Middle frontal gyrus (tissue), 1 donor: ENCODE measurements at regions not wholly inside any gene's neighbourhood (a gene's known extent, or its start where the extent isn't known, plus 50 kb on each side); places are given as distances from the start of the nearest gene placed in this dataset.

ENCODE experiments used
- DNase-seq: peaks from one replicate; pipeline ENCODE4 v3.0.0-alpha.2; 2015; ENCODE audit warnings: low spot score; ENCODE audit errors: extremely low spot score

GRCh38 chr22:49204599-49205482 lies 622.8 kb downstream of the BRD1 start:
- DNase-seq, result no peak

GRCh38 chr22:49203859-49204598 lies 623.6 kb downstream of the BRD1 start:
- DNase-seq, result no peak

- DNase-seq, result no peak
Observed at GRCh38 chr22:49203091-49203858, 624.4 kb downstream of the BRD1 start.

- DNase-seq, result no peak
Observed at GRCh38 chr22:49202226-49202625, 625.4 kb downstream of the BRD1 start.

GRCh38 chr22:49201046-49201970 lies 626.4 kb downstream of the BRD1 start:
- DNase-seq, result no peak

GRCh38 chr22:49199224-49199623 lies 628.4 kb downstream of the BRD1 start:
- no peak for DNase-seq

GRCh38 chr22:49198705-49199084 lies 629.0 kb downstream of the BRD1 start:
- no peak for DNase-seq

GRCh38 chr22:49197986-49198704 lies 629.5 kb downstream of the BRD1 start:
- DNase-seq, result no peak

GRCh38 chr22:49197505-49197904 lies 630.2 kb downstream of the BRD1 start:
- no peak for DNase-seq

GRCh38 chr22:49196046-49196511 lies 631.6 kb downstream of the BRD1 start:
- DNase-seq, result no peak

- DNase-seq, result no peak
Observed at GRCh38 chr22:49195636-49196035, 632.0 kb downstream of the BRD1 start.

GRCh38 chr22:49193901-49194465 lies 633.7 kb downstream of the BRD1 start:
- no peak for DNase-seq

GRCh38 chr22:49193348-49193747 lies 634.3 kb downstream of the BRD1 start:
- DNase-seq, result no peak

GRCh38 chr22:49192857-49193250 lies 634.8 kb downstream of the BRD1 start:
- DNase-seq, result no peak

GRCh38 chr22:49192180-49192856 lies 635.4 kb downstream of the BRD1 start:
- DNase-seq, result no peak

GRCh38 chr22:49191506-49191980 lies 636.1 kb downstream of the BRD1 start:
- DNase-seq, result no peak

GRCh38 chr22:49190816-49191505 lies 636.7 kb downstream of the BRD1 start:
- DNase-seq, result no peak

GRCh38 chr22:49189871-49190270 lies 637.8 kb downstream of the BRD1 start:
- no peak for DNase-seq
